GM23248 (cell line): ENCODE measurements at regions not wholly inside any gene's neighbourhood (a gene's known extent, or its start where the extent isn't known, plus 50 kb on each side); places are given as distances from the start of the nearest gene placed in this dataset.

Experiments
- DNase-seq: peaks from one replicate; pipeline ENCODE4 v3.0.0-alpha.2; 2015
- H2AFZ ChIP-seq: fragments of 200-600 bp; sonication (generic); 2 replicates; pipeline ENCODE4 v1.6.1; 2016; ENCODE audit warnings: antibody characterized with exemption
- H3F3A ChIP-seq: fragments of 200-600 bp; sonication (generic); 2 replicates; pipeline ENCODE4 v1.6.1; 2016; ENCODE audit warnings: mild to moderate bottlenecking, antibody characterized with exemption, mixed run types; ENCODE audit not compliant: insufficient read depth
- H3K27ac ChIP-seq: fragments of 200-600 bp; sonication (generic); 2 replicates; pipeline ENCODE4 v1.5.1; 2016; ENCODE audit warnings: mild to moderate bottlenecking
- H3K27me3 ChIP-seq: fragments of 200-600 bp; sonication (generic); replicated peaks from 2 replicates; pipeline ENCODE4 v1.6.1; 2016; ENCODE audit warnings: mild to moderate bottlenecking; ENCODE audit not compliant: insufficient read depth
- H3K36me3 ChIP-seq: fragments of 200-600 bp; sonication (generic); 2 replicates; pipeline ENCODE4 v1.6.1; 2016; ENCODE audit warnings: low read depth, mild to moderate bottlenecking
- H3K4me1 ChIP-seq: fragments of 200-600 bp; sonication (generic); 2 replicates; pipeline ENCODE4 v1.6.1; 2016; ENCODE audit warnings: mild to moderate bottlenecking; ENCODE audit not compliant: insufficient read depth
- H3K4me2 ChIP-seq: fragments of 200-600 bp; sonication (generic); one replicate; pipeline ENCODE4 v1.6.1; 2016; ENCODE audit warnings: mild to moderate bottlenecking; ENCODE audit not compliant: unreplicated experiment
- H3K4me3 ChIP-seq: fragments of 200-600 bp; sonication (generic); 2 replicates; pipeline ENCODE4 v1.5.1; 2016; ENCODE audit warnings: mild to moderate bottlenecking
- H3K79me2 ChIP-seq: fragments of 200-600 bp; sonication (generic); 2 replicates; pipeline ENCODE4 v1.6.1; 2016; ENCODE audit warnings: mild to moderate bottlenecking; ENCODE audit not compliant: insufficient read depth
- H3K9ac ChIP-seq: fragments of 200-600 bp; sonication (generic); 2 replicates; pipeline ENCODE4 v1.6.1; 2016; ENCODE audit warnings: mild to moderate bottlenecking
- H3K9me2 ChIP-seq: fragments of 200-600 bp; sonication (generic); 2 replicates; pipeline ENCODE4 v1.6.1; 2016; ENCODE audit warnings: mixed run types, mild to moderate bottlenecking, moderate library complexity; ENCODE audit not compliant: insufficient read depth
- H3K9me3 ChIP-seq: fragments of 200-600 bp; sonication (generic); one replicate; pipeline ENCODE4 v1.6.1; 2017; ENCODE audit warnings: low read depth
- H4K20me1 ChIP-seq: fragments of 200-600 bp; sonication (generic); 2 replicates; pipeline ENCODE4 v1.6.0; 2016; ENCODE audit not compliant: insufficient read depth
- EZH2 ChIP-seq: fragments of 200-600 bp; sonication (generic); IDR thresholded peaks from 2 replicates; pipeline ENCODE4 v1.6.1; 2018; ENCODE audit warnings: antibody characterized with exemption, mild to moderate bottlenecking; ENCODE audit not compliant: insufficient read depth, poor library complexity, severe bottlenecking
- EZH2phosphoT487 ChIP-seq: fragments of 200-600 bp; sonication (generic); IDR thresholded peaks from 2 replicates; pipeline ENCODE4 v1.6.1; 2018; ENCODE audit warnings: antibody characterized with exemption, moderate library complexity, mild to moderate bottlenecking, low read depth; ENCODE audit not compliant: insufficient read depth
- WGBS, 2 experiments: methylation state at CpG; one replicate each; pipeline ENCODE4 v1.1.6; 2015 to 2017; ENCODE audit warnings: low lambda C conversion rate in 2 of 2, low coverage in 1 of 2; ENCODE audit errors: missing lambda C conversion rate in 2 of 2; 5-methylcytosine and 5-hydroxymethylcytosine counted together
- in situ Hi-C: fragments of 300-500 bp; cut with MboI; formaldehyde crosslinking; loops from 2 replicates; pipeline ENCODE4 v1.15.0; 2020

- Histone ChIP-seq H3K9me2 (no peaks in the 10 kb centered on the region), H3K27ac (no peak overlapping the region), H3F3A (no peaks in the 10 kb centered on the region; the same call in 1 of the 2 replicates), H3K9ac (no peak overlapping the region), H3K9me3 (no peaks in the 10 kb centered on the region), H2AFZ (no peak overlapping the region), H3K4me2 (no peak overlapping the region), H3K4me1 (no peaks in the 10 kb centered on the region; the same call in 1 of the 2 replicates), H3K36me3 (no peaks in the 10 kb centered on the region), H3K79me2 (no peaks in the 10 kb centered on the region), H3K4me3 (no peak overlapping the region), H4K20me1 (no peaks in the 10 kb centered on the region), H3K27me3 (no peaks in the 10 kb centered on the region)
- DNase-seq = peak; percentile 75
- whole genome bisulfite sequencing, 2 experiments = 33% methylated on average over 7 of the region's 7 CpGs
- TF ChIP-seq EZH2phosphoT487 = no peak
- in situ Hi-C loops = no loop called here
Measured at GRCh38 chr6:33860706-33861474, 57.1 kb upstream of the MLN start.

- Histone ChIP-seq H3K27ac (no peak overlapping the region), H3K9me2 (no peaks in the 10 kb centered on the region), H3K4me2 (no peak overlapping the region), H2AFZ (no peak overlapping the region), H4K20me1 (no peaks in the 10 kb centered on the region), H3K4me3 (no peak overlapping the region), H3K9me3 (no peaks in the 10 kb centered on the region), H3K9ac (no peak overlapping the region), H3F3A (no peaks in the 10 kb centered on the region; the same call in 1 of the 2 replicates), H3K27me3 (no peaks in the 10 kb centered on the region), H3K79me2 (no peaks in the 10 kb centered on the region), H3K36me3 (no peaks in the 10 kb centered on the region), H3K4me1 (no peaks in the 10 kb centered on the region; the same call in 1 of the 2 replicates)
- in situ Hi-C loops = no loop called here
- TF ChIP-seq EZH2phosphoT487 (no peak), EZH2 (no peak)
- 85 to 87% methylated on average over 6 of the region's 6 CpGs for WGBS, 2 experiments
- no peak for DNase-seq
Measured at GRCh38 chr6:33860006-33860405, 56.2 kb upstream of the MLN start.

- Histone ChIP-seq H3K4me1 (no peaks in the 10 kb centered on the region; the same call in 1 of the 2 replicates), H3K4me3 (no peak overlapping the region), H3K9me3 (no peaks in the 10 kb centered on the region), H3K4me2 (no peak overlapping the region), H2AFZ (no peak overlapping the region), H3K79me2 (no peaks in the 10 kb centered on the region), H3K27me3 (no peaks in the 10 kb centered on the region), H3F3A (no peaks in the 10 kb centered on the region; the same call in 1 of the 2 replicates), H4K20me1 (no peaks in the 10 kb centered on the region), H3K36me3 (no peaks in the 10 kb centered on the region), H3K9me2 (no peaks in the 10 kb centered on the region), H3K27ac (no peak overlapping the region), H3K9ac (no peak overlapping the region)
- TF ChIP-seq EZH2phosphoT487 = no peak
- no peak for TF ChIP-seq EZH2
- WGBS, 2 experiments = 80 to 81% methylated on average over 16 of the region's 16 CpGs
- in situ Hi-C loops = no loop called here
- DNase-seq = no peak
Measured at GRCh38 chr6:33858804-33859505, 55.2 kb upstream of the MLN start.

- H3K79me2 ChIP-seq = no peaks in the 10 kb centered on the region
- TF ChIP-seq EZH2 (no peak), EZH2phosphoT487 (no peak)
- no peaks in the 10 kb centered on the region; the same call in 1 of the 2 replicates for H3F3A ChIP-seq
- no peaks in the 10 kb centered on the region; the same call in 1 of the 2 replicates for H3K4me1 ChIP-seq
- H3K4me3 ChIP-seq = no peak overlapping the region
- DNase-seq = peak; percentile 11
- H3K4me2 ChIP-seq = peak overlapping the region; percentile 26
- 68 to 82% methylated on average over 7 of the region's 7 CpGs for WGBS, 2 experiments
- H3K9me2 ChIP-seq = no peaks in the 10 kb centered on the region
- no peaks in the 10 kb centered on the region for H3K27me3 ChIP-seq
- H3K27ac ChIP-seq = no peak overlapping the region
- H3K9me3 ChIP-seq = no peaks in the 10 kb centered on the region
- in situ Hi-C loops = no loop called here
- H3K9ac ChIP-seq = no peak overlapping the region
- no peaks in the 10 kb centered on the region for H4K20me1 ChIP-seq
- no peak overlapping the region for H2AFZ ChIP-seq
- no peaks in the 10 kb centered on the region for H3K36me3 ChIP-seq
Measured at GRCh38 chr6:33857932-33858475, 54.2 kb upstream of the MLN start.
